CD4-positive, alpha-beta T cell treated with Interleukin-17A for 4 hours (primary cell): ENCODE measurements at regions not wholly inside any gene's neighbourhood (a gene's known extent, or its start where the extent isn't known, plus 50 kb on each side); places are given as distances from the start of the nearest gene placed in this dataset.
"Not testable (repeated sequence)": the region's sequence is repeated elsewhere in the genome, so short reads cannot be mapped to it uniquely, and the experiment has no call there.

ENCODE experiments used
- DNase-seq: peaks from one replicate; pipeline ENCODE4 v3.0.0-alpha.2; 2020; ENCODE audit warnings: mixed read lengths

DNA sequence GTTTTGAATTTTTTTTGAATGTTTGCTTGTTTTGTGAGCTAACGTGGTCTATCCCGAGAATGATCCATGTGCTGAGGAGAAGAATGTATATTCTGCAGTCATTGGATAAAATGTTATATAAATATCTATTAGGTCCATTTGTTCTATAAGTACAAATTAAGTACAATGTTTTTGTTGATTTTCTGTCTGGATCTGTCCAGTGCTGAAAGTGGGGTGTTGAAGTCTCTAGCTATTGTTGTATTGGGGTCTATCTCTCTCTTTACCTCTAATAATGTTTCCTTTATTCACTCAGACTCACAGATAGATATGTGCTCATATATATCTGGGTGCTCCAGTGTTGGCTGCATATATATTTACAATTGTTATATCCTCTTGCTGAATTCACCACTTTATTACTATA is 144.8 kb upstream of the SETMAR start:
- no peak for DNase-seq

DNA sequence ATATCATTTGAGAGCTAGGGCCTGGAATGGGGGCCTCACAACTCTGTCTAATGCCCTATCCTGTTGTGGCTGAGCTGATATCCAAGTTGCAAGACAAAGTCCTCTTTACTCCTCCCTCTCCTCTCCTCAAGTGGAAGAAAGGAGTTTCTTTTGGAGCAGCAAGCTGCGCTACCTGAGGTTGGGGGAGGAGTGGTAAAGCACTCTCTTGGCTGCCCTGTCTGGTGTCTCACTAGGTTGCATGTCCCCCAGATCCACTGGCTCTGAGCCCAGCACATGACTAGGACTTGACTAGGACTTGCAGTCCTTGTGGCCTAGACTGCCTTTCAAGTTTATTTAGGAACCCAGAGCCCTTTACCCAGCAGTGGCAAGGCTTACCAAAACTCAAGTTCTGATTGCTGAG is 141.1 kb upstream of the SETMAR start:
- DNase-seq, result no peak

DNA sequence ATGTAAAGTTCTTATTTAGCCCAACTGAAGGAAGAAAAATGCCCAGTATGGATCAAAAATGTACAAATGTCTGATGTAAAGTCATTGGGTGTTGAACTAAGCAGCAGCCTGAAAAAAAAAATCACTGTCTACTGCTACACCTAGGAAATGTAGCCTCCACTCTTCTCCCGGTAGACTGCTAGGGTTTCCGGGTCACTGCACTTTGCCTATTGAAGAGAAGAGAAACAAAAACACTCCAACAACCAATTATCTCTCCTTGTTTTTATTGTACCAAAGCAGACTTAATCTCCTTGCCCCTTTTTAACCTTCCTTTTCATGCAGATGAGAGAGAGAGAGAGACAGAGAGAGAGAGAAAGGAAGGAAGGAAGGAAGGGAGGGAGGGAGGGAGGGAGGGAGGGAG is 140.2 kb upstream of the SETMAR start:
- no peak for DNase-seq

DNA sequence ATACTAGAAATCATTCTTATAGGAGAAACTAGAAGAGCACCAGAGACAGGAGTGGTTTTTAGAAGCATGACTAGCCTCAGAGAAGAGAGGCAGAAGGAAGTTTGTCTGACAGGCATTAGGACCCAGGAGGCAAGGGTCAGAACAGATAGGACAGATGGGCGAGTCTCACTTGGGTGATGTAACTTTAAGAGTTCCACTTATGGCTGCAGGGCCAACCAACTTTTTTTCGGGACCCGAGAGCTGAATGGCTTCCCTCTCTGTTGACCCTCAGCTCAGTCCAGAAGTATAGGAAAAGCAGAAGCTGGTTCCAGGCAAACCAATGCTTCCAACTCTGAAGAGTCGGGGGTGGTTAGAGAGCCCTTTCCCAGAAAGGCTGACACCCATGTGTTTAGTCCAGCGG is 136.6 kb upstream of the SETMAR start:
- no peak for DNase-seq

DNA sequence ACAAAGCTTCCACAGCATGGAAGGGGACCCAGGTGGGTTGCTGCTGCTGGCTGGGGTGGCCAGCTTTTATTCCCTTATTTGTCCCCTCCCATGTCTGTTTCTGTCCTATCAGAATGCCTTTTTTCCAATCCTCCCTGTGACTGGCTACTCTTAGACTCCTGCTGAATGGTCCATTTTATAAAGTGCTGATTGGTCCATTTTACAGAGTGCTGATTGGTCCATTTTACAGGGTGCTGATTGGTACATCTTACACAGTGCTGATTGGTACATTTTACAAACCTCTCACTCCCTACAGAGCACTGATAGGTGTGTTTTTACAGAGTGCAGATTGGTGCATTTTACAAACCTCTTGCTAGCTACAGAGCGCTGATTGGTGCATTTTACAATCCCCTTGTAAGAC is 135.9 kb upstream of the SETMAR start:
- not testable (repeated sequence) for DNase-seq

DNA sequence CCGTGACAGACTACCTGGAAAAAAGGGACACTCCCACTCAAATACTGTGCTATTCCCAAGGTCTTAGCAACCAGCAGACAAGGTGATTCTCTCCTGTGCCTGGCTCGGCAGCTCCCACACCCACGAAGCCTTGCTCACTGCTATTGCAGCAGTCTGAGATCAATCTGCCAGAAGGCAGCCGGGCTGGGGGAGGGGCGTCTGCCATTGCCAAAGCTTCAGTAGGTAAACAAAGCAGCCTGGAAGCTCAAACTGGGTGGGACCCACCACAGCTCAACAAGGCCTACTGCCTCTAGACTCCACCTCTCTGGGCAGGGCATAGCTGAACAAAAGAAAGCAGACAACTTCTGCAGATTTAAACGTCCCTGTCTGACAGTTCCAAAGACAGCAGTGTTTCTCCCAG is 128.4 kb upstream of the SETMAR start:
- no peak for DNase-seq

DNA sequence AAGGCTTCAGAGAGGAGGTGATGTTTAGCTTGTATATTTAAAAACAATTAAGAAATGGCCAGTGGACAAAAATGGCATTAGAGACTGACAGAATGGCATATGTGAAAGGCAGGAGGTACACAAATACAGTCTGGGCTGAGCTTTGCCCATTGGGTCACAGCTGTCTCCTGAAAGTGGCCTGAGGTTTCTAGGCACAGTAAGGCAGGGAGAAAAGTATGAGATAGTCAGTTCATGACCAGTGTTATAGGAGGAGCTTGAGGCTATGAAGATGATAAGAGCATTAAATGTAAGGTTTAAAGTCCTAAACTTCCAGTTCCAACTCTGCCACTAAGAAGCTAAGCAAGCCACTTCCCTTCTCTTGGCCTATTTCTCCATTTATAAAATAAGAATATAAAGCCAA is 111.2 kb upstream of the SETMAR start:
- DNase-seq, result no peak

DNA sequence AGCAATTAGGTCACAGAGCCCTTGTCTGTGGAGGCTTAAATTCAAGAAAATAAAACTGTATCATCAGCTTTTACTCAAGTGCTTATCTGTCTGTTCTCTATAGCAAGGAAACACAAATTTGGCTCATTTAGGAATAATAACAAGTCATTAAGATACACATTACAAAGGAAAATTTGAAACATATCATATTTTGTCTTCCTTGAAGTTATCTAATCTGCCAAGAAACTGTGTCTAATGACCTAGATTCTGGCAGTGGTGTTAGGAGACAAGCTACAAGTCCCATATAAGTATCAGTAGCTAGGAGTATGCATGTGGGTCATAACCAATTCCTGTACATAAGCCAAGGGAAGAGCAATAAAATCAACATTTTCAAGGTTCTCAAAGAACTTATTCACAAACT is 108.2 kb upstream of the SETMAR start:
- DNase-seq, result no peak

DNA sequence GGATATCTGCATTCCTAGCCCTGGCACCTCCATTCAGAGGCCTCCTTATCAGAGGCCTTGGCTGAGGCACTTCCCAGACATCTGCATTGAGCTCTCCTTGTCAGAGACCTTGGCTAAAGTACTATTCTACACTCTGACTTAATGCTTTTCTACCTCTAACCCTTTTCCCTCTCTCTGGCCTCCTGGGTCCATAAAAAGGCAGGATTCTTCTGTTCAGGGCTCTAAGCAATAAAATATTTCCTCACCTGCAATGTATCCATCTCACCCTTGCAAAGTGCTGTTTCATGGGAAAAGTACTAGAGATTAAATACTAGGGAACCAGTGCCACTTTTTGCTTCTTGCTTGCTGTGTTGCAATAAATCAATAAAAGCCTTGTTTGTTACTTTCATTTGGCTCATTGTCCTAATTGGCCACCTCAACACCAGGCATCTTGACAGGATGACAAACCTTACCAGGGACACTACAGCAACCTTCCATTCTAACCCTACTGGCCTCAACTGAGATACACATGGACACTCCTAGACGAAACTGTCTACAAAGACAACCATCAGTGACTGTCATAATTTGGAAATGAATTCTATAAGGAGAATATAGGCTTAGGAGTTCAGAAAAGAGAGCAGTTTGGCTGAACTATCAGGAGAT is 106.5 kb upstream of the SETMAR start:
- DNase-seq, result no peak

DNA sequence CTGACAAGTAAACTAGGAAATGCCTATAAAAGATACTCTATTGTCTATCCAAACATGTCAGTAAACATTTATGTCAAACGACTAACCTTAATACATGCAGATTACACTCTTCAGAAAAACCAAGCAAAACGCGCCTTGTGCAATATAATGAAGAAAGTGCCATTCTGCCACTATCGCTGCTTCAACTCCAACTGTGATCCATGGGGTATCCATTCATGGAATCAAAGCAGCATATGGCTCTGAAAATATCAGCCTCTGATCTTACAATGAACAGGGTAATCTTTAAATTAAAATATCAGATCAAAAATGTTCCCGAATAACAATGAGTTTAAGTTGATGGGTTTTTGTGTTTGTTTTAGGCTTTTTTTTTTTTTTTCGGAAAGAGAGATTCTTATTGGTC is 105.5 kb upstream of the SETMAR start:
- no peak for DNase-seq

DNA sequence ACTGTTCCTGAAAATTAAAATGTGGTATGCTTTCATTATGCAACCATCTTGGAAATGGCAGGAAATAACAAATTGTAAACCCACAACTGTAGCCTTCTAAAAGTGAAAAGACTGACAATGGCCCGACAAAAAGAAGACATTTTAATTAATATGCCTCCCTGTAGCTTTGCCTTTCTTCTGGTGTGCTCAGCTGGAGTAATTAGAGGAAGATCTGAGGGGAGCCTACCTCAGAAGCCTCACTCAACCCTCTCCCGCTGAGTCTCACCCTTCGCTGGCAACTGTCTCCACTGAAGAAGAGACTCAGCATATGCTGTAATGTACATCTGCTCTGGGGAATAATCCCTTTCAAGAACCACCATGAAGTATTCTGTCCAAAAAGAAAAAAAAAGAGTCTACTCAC is 104.7 kb upstream of the SETMAR start:
- DNase-seq, result no peak

DNA sequence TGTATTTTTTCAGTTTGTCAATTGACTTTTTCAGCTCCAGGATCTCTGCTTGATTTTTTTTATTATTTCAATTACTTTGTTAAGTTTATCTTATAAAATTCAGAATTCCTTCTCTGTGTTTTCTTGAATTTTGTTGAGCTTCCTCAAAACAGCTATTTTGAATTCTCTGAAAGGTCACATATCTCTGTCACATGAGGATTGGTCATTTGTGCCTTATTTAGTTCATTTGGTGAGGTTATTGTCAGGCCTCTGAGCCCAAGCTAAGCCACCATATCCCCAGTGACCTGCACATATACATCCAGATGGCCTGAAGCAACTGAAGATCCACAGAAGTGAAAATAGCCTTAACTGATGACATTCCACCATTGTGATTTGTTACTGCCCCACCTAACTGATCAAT is 98.4 kb upstream of the SETMAR start:
- not testable (repeated sequence) for DNase-seq

DNA sequence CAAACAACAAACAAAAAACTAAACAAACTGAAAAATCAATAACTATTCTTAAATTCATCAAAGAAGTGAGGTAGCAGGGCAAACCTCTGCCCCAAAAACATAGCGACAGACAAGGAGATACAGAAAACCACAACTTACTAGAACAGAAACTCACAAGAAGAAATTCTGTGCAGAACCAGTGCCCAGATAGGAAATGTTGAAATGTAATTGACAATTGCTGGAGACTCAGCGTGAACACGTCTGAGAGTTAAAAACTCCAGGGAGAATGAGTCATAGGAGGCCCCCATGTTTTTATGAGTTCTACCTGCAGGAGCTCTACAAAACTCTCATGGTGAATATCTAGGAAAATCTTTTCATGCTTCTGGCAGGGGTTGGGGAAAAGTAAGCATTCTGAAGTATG is 95.5 kb upstream of the SETMAR start:
- no peak for DNase-seq

DNA sequence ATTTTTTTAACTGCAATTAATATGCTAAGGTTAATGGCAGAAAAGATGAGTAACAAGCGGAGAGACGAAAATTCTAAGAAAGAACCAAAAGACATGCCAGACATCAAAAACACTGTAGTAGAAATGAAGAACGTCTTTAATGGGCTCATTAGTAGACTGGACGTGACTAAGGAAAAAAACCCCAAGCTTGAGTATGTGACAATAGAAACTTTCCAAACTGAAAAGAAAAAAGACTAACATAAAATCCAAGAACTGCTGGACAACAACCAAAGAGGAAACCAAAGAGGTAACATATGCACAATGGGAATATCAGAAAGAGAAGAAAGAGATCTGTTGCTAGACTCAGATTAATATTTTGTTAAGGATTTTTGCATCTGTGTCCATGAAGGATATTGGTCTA is 94.6 kb upstream of the SETMAR start:
- DNase-seq, result no peak

DNA sequence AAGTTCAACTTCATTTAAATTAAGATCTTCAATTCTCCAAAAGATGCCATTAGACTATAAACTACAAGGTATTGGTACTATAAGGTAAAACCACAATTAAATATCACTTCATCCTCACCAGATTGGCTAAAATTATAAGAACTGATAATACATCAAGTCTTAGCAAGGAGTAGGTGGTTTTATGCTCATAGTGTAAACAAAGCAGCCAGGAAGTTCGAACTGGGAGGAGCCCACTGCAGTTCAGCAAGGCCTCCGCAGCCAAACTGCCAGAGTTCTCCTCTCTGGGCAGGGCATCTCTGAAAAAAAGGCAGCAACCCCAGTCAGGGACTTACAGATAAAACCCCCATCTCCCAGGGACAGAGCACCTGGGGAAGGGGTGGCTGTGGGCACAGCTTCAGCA is 91.6 kb upstream of the SETMAR start:
- no peak for DNase-seq

DNA sequence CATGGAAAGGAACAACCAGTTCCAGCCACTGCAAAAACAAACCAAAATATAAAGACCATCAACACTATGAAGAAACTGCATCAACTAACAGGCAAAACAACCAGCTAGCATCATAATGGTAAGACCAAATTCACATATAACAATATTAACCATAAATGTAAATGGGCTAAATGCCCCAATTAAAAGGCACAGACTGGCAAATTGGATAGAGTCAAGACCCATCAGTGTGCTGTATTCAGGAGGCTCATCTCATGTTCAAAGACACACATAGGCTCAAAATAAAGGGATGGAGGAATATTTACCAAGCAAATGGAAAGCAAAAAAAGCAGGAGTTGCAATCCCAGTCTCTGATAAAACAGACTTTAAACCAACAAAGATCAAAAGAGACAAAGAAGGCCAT is 89.7 kb upstream of the SETMAR start:
- DNase-seq, result not testable (repeated sequence)

DNA sequence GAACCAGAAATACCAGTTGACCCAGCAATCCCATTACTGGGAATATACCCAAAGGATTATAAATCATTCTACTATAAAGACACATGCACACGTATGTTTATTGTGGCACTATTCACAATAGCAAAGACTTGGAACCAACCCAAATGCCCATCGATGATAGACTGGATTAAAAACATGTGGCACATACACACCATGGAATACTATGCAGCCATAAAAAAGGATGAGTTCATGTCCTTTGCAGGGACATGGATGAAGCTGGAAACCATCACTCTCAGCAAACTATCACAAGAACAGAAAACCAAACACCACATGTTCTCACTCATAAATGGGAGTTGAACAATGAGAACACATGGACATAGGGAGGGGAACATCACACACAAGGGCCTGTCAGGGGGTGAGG is 86.2 kb upstream of the SETMAR start:
- not testable (repeated sequence) for DNase-seq

DNA sequence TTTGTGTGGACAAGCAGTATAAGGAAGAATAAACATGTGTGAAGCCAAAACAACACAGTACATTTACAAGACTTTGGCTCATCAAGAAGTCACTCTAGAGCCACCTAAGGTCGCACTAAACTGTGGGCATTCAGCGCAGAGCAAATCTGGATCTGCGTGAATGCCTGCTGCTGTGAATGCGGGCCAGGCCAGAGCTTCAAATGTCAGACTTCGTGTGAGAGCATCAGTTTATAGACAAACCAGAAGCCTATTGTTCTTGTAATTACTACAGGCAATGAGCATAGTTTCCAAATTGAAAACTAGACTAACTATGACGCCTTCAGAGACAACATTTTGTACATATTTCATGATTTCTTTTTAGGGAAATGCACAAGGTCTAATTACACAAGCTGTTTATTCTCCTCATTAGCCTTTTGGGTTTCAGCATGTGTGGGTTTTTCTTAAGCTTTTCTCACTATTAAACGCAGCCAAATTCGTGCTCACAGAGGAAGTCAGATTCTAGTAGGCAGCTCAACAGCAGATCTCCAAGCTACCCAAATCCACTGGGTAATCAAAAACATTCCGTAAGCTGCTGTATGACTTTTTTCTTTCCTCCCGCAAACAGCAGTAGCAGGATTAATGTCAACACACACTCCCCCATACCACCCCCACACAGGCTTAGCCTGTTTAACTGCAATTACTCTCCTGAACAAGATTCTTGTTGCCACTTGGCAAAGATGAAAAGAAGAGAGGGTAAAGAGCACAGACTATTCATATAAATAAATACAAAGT is 84.5 kb upstream of the SETMAR start:
- DNase-seq, result no peak

DNA sequence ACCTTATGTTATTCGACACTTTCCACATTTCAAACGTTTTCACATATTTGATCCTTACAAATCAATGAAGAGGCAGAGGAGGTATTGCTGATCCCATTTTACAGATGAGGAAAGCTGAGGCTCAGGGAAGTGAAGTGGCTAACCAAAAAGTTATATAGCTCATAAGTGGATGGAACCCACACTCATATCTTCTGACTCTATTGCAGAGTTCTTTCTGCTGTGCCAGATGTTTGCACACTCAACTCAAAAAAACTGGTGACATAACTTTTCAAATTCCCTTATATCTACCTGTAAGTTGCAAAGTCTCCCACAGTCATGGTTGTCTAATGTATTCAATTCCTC is 84.0 kb upstream of the SETMAR start:
- no peak for DNase-seq

DNA sequence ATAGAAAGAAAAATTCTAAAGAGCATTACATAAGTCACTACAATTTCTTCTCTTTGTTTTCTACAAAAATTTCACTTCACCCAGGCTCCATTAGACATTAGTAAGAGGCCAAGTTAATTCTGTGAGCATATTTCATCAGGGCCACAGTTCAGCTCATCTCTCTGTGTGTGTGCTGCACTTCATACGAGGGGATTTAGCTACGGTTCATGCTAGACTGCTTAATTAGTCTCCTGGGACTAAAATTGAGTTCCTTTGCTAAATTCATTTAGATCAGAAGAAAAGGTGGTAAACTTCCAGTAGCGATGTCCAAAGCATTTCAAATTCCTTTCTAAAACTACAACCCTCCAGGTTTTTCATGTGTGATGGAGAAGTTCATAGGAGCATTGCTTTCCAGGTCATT is 83.1 kb upstream of the SETMAR start:
- no peak for DNase-seq

DNA sequence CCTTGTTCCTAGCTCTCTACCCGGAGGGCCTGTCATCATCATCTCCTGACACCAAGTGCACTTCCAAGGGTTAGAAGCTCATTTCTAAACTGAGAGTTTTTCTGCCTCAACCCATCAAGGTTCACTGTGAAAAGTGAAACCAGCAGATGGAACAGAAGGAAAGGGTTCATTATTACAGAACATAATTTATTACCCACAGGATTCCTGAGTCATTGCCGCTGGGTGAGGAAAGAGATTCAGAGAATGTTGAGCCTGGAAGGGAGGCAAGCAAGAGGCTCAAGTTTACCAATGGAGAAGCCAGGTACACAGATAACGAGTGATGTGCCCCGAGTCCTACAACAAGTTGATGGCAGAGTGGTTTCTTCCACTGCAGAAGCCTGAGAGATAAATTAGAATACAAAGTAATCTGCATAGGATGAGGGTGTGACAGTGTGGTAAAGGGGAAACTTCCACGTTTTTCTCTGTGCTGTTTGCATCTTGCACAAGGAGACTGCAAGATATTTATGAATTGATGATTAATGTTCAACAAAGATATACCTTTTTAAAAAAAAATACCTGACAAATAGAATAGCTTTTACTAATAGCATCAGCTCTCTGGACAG is 80.5 kb upstream of the SETMAR start:
- DNase-seq, result no peak

DNA sequence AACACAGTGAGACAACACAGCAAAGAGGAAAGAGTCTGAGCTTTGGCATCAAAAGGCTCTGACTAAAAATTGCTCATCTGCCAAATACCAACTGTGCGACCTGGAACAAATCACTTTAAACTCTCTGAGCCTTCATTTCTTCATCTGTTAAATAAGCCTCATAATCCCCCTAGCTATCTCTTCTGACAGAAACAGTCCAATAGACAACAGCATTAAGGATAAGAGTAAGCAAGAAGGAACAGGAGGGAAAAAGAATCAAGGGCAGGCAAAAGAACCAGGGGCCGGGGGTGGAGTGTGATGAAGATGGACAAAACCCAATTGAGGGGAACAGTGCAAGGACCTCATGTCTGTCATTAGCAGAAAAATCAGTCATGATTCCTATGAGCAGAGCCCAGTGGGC is 79.4 kb upstream of the SETMAR start:
- no peak for DNase-seq

DNA sequence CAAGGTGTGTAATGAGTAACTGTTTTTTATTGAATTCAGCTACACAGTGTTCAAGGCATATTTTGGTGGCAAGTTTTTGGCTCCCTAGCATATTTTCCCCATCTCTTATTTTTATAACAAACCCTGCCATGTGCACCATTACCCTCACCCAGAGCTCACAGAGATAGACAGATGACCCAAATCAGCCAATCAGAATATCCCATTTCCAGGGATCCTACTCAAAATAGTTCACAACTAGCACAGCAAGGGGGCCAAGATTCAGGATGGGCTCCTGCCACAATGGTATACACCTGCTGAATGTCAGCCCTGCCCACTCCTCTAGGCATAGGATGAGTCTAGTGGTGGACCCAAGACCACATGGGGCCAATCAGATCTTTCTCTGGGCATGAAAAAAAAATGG is 78.8 kb upstream of the SETMAR start:
- DNase-seq, result no peak

DNA sequence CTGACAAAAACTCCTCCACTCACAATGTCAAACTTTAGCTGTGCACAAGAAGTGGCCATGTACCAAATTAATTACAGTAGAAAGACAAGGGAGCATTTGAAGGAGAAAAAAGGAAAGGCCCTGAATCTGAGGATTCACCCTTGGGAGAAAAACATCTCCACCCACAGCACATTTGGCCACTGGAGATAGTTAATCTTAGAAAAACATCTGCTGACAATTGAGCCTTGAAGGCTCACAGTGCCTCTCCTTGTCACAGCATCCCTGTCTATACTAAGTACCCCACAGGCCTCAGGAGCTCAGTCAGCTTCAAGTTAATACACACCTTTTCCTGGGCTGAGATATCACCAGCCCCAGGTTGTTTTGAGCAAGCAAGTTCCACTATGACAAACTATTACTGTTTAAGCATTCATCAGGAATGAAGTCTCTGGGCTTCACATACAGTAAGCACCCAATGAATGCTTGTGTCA is 78.1 kb upstream of the SETMAR start:
- DNase-seq, result no peak

DNA sequence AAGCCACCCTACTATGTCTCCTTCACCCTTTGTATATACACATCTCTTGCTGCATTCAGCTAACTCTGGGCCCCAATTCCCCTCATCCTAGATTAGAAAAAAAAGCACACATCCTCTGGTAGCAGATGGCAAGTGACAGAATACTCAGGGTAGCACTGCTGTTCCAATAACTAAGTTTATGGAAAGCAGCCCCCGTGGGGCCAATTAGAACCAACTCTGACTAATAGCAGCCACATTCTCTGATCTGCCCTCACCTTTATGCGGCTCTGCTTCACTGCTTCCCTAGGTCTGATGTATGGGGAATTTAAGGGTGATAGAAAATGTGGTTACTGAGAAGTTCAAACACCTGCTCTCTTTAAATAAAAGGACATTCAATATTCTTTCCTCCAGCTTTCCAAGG is 74.9 kb upstream of the SETMAR start:
- no peak for DNase-seq
